NCI-H2171 treated with DMSO at 0.1 percent for 48 hours (cell line): ENCODE measurements at regions not wholly inside any gene's neighbourhood (a gene's known extent, or its start where the extent isn't known, plus 50 kb on each side); places are given as distances from the start of the nearest gene placed in this dataset.

Experiments
- DNase-seq: peaks from one replicate; lab custom pipeline; 2025; lab: John Stamatoyannopoulos, UW

- DNase-seq = no peak
Observed at GRCh38 chr4:123455360-123455759, 58.8 kb downstream of the SPRY1 start.

DNA sequence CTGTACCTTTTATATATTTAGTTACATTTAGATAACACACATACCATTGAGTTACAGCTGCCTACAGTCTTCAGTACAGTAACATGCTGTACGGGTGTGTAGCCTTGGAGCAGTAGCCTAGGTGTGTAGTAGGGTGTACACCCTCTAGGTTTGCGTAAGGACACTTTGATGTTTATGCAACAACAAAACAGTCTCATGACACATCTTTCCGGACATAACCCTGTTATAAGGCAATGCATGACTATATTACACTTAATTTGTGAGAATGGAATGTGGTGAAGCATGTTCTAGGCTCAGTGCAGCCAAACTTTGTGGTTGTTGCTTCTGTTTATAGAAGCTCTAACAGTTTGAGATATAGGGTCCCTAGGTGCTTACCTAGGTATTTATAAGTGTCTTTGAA, 65.4 kb downstream of the SPRY1 start:
- no peak for DNase-seq

DNA sequence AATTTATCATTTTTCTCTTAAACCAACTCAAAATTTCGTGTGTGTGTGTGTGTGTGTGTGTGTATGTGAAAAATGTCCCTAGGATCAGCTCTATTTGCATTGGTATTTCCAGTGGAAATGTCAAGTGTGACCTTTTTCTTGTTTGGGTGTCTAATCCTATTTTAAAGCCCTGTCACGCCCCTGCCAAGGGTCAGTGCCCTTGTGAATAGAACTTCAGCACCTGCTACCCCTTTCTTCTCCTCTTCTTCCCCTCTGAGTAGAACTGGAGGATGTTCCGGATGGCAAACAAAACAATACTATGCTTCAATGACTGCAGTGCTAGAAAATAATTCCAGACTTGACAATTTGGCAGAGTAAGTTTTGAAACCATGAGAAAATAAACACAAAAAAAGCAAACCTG, 67.3 kb downstream of the SPRY1 start:
- no peak for DNase-seq

- DNase-seq = no peak
Observed at GRCh38 chr4:123465416-123465815, 68.8 kb downstream of the SPRY1 start.

DNA sequence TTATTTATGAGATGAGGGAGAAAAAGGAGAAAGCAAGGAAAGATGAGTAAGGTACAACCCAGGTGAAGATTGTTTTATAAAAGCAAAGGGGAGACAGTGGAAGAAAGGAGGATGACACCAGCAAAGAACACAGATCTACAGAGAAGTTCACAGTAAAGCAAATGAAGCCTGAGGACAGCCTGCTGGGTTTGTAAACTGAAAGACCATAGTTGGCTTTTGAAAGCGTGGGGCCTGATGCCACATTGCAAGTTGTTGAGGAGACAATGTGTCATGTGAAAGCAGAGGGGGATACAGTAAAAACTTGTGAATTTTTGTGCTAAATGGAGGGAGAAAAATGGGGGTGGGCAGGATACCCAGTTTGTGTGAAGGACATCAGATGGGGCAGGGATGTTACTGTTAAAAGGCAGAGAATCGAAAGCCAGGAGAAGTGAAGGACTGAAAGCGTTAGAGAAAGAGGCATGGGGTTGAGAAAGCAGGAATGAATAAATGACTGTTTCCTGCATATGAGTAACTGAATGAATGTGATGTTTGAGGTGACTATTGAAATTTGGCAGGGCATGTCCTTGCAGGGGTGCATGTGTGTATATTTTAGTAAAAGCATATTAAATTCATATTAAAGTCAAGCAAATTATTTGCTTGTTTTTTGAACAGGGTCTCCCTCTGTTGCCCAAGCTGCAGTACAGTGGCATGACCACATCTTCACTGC, 69.6 kb downstream of the SPRY1 start:
- no peak for DNase-seq

DNA sequence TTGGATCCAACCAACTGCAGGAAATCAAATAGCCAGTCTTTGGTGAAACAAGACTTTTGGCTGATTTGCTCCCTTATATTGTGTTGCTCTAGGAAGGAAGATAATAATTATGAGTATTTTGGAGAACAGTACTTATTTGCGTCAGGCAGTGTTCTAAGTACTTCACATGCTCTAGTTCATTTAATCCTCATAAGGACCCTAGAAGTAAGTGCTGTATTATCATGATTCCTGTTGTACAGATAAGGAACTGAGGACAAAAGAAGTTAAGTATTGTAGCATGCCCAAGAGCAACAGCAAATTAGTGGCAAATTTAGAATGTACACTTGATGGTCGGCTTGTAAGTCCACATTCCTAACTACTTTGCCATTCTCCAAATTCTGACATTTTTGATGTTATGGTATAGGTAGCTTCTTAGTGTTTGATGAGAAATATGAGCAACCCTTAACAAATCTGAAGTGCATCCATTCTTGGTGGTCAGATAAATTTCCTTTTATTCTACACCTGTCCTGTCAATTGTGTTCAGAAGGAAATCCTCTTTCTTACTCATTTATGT, 72.0 kb downstream of the SPRY1 start:
- DNase-seq = no peak

DNA sequence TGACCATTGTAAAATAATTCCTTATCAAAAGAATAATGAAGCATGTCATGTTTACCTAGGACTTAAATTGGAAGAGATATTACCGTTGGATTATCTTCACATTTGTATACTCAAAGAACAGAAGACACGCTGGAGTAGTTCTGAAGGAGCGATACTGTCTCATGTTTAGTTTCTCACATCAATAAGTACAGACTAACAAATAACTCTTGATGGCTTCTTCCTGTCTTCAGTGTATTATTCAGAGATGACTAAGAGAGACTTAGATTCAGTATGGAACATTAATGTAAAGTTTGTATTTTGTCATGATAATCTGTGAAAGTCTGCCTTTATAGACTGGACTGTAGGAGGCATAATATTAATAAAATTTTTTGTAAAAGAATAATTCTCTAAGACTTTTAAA, 72.7 kb downstream of the SPRY1 start:
- no peak for DNase-seq

GRCh38 chr4:123469696-123470095, 73.1 kb downstream of the SPRY1 start:
- no peak for DNase-seq

GRCh38 chr4:123470640-123471039, 74.0 kb downstream of the SPRY1 start:
- no peak for DNase-seq

- no peak for DNase-seq
Observed at GRCh38 chr4:123471655-123472369, 75.2 kb downstream of the SPRY1 start.

DNA sequence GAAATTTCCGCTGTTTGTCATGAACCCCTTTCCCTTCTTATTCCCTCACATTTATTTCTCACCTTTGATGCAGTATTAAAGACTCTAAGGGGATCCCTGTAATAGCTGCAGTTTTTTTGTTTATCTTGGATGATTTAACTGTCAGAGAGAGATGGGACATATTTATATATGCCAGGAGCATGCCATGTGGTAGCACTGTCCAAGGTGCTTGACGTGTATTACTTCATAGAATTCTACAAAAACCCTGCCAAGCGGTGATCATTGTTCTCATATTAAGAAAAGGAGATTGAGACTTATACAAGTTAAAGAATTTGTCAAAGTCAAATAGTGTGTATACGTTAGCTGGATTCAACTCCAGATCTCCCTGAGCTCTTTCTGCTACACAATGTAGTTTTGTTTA, 78.2 kb downstream of the SPRY1 start:
- DNase-seq = no peak

DNA sequence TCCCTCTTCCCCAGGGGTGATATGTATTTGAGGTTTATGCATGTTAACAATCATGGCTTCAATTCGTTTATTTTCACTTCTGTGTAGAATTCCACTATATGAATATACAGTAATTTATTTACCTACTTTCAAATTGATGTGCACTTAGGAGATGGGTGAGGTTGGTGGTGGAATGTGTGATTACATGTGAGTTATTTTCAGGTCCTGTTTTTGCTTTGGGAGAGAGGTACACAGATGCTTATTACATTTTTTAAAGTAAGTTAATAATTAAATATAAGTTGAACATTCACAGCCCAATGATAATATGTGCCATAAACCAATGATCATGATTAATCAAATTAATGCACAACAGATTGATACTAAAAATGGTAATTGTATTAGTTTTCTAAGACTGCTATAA, 79.5 kb downstream of the SPRY1 start:
- no peak for DNase-seq

DNA sequence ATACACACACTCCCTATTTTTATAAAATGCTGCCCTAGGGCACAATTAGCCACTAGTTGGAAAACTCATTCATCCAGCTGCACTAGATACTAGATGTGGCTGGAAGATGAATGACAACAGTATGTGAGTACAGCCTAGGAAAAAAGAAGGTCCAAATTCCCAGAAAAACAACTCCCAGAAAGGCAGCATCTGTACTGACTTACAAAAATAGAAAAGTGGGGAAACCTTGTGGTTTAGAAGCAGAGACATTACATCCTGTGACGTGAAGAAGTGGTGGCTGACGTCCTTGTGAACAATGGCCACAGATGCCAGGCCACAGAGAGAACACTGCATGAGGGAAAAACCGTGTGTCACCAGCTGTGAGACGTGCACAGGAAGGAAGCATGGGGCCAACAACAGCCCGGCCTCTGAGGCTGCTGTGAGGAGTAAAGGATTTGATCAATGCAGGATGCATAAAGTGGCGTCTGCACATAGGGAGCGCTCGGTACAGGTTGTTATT, 81.2 kb downstream of the SPRY1 start:
- DNase-seq = no peak

DNA sequence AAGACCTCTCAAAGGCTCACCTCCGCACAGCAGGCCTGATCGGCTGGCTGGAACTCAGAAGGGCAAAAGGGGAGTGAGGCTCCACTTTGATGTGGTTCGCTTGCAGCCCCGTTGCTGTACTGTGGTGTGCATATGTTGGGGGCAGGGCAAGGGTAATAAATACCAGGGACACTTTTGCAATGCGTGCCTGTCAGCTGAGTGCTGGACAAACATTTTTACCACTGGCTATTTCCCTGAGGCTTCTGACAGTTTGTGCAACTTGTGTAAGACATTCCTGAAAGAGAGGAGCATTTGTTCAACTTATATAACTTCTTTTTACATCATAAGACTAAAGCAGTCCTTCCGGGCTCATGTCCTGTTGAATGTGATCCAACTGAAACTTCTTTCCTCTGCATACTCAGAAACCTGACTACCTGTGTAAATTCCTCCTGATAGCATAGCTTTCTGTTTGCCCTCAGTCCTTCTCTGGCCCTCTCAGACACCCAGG, 82.3 kb downstream of the SPRY1 start:
- no peak for DNase-seq

DNA sequence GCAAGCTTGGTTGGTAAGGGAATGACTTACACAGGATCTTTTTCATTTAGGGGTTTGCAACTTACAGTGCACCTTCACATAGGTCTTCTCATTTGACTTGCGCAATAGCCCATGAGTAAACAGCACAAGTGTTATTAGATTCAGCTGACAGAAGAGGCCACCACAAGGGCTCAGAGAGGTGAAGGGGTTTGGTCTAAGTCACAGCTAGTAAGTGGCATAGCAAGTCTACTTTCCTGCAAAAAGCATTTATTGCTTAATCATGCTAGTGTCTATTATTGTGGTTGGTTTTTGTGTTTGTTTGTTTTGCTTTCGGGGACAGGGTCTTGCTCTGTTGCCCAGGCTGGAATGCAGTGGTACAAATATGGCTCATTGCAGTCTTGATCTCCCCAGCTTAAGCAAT, 83.3 kb downstream of the SPRY1 start:
- no peak for DNase-seq

DNA sequence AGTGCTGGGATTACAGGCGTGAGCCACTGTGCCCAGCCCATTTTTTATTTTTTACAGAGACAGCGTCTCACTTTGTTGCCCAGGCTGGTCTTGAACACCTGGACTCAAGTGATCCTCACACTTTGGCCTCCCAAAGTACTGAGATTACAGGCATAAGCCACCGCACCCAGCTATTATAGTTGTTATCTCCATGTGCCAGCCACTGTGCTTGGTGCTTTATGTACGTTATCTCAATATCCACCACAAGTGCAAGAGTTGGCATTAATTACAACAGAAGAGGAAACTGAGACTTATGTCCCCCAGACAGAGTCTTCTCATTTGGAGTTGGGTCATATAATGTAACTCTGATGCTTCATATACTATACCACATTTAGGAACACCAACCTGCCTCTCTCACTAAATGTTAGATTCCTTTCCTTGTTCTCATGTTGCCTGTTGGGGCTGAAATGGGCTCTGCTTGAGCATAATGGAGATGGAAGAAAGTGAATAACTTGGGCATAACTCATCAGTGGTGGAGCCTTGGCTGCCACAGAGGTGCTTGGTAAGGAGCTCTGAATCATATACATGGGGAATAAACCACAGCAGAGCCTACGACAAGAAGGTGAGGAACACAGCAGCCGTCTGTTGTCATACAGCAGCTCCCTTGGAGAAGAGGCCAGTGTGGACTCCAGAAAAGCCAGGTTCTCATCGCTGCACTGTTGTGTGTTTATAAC, 84.3 kb downstream of the SPRY1 start:
- DNase-seq = no peak

- DNase-seq = no peak
Observed at GRCh38 chr4:123481717-123482116, 85.1 kb downstream of the SPRY1 start.

DNA sequence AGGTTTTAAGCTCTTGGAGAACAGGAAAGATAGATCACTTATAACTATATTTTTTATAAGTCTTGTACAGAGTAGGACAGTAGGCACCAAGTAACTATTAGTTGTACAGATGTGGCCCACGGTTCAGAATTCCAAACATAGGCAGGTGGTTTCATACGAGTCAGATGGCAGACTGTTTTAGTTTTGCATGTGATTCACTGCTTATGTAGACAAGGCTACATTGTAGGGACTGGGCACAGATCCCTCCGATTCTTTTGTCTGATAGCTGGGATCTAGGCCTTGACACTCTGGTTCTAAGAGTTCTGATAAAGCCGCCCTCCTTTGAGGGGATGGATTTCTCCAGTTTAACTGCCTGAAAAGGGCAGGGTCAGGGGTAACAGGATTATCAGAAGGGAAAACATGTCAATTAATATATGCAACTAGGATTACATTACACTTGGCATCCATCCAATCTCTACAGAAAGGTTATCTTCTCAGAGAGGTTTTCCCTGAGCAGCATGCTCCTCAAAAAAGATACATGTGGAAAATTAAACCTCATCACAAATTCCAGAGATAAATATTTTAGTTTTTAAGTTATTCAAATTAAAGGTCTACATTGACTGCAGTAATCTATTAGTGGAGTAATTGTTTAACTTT, 87.8 kb downstream of the SPRY1 start:
- peak; percentile 87 for DNase-seq

DNA sequence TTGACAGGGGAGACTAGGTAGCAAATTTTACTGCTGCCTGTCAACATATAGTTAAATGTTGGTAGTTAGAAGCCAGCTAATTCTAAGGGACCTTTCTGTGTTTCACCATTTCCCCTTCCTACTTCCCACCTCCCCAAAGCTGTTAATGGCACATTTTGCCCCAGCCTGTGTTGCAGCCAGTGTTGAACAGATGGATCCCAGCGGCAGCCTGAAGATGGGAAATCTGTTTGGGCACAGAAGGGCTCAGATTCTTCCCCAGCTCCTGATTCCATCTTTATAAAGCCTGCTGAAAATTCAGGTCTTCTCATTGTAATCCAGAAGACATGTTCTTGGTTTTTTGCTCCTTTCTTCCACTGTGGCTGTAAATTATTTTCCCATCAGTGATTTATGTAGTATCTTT, 89.0 kb downstream of the SPRY1 start:
- peak; percentile 47 for DNase-seq

GRCh38 chr4:123488916-123489315, 92.3 kb downstream of the SPRY1 start:
- no peak for DNase-seq

DNA sequence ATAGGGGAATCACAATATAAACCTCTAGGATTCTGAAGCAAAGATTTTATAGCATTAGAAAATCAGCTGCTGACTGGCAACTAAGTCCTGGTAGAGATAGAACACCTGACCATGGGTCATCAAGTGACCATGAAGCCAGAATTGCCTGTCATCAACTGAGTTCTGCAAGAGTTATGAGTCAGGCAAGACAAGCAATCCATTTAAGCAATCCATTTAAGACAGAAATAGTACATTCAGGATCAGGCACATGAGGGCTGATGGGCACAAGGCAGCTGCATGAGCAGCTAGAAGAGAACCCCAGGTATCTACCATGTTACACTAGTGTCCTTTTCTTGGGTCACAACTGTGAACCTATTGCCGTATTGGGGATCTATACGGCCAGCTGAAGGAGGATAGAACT, 98.9 kb downstream of the SPRY1 start:
- no peak for DNase-seq

GRCh38 chr4:123496421-123496820, 99.8 kb downstream of the SPRY1 start:
- no peak for DNase-seq
